HepG2 (cell line): ENCODE measurements at regions not wholly inside any gene's neighbourhood (a gene's known extent, or its start where the extent isn't known, plus 50 kb on each side); places are given as distances from the start of the nearest gene placed in this dataset.

ENCODE experiments used
- DNMT3B ChIP-seq: conservative IDR thresholded peaks from 2 replicates; pipeline ENCODE4 v1.6.1; 2016; ENCODE audit warnings: missing biosample characterization, control low read depth
- ELF4 ChIP-seq: sonication (generic); formaldehyde crosslinking; IDR thresholded peaks from 2 replicates; pipeline ENCODE4 v1.5.0; 2020; ENCODE audit warnings: missing genetic modification reagents, mild to moderate bottlenecking, moderate library complexity, borderline replicate concordance
- GFI1 ChIP-seq: sonication (generic); formaldehyde crosslinking; IDR thresholded peaks from 2 replicates; pipeline ENCODE4 v1.5.0; 2020; ENCODE audit warnings: missing genetic modification reagents, mild to moderate bottlenecking, borderline replicate concordance
- GTF3A ChIP-seq: sonication (generic); formaldehyde crosslinking; conservative IDR thresholded peaks from 2 replicates; pipeline ENCODE4 v1.4.0; 2020; ENCODE audit warnings: mild to moderate bottlenecking, missing genetic modification reagents
- HDAC2 ChIP-seq: sonication (generic); formaldehyde crosslinking; IDR thresholded peaks from 2 replicates; pipeline ENCODE4 v1.4.0; 2020; ENCODE audit warnings: missing genetic modification reagents
- HNRNPK ChIP-seq: fragments of 200-400 bp; formaldehyde crosslinking; IDR thresholded peaks from 2 replicates; pipeline ENCODE4 v1.6.1; 2018; ENCODE audit warnings: low read length, low read depth, moderate library complexity, mild to moderate bottlenecking; ENCODE audit not compliant: poor library complexity, severe bottlenecking
- MLXIP ChIP-seq: sonication (generic); formaldehyde crosslinking; IDR thresholded peaks from 2 replicates; pipeline ENCODE4 v1.9.0; 2021; ENCODE audit warnings: missing genetic modification reagents, borderline replicate concordance
- PPARG ChIP-seq: conservative IDR thresholded peaks from 2 replicates; pipeline ENCODE4 v1.6.1; 2016; ENCODE audit warnings: missing biosample characterization, missing genetic modification reagents
- RBAK ChIP-seq: sonication (generic); formaldehyde crosslinking; IDR thresholded peaks from 2 replicates; pipeline ENCODE4 v1.5.1; 2020; ENCODE audit warnings: mild to moderate bottlenecking, missing genetic modification reagents
- RORA ChIP-seq: sonication (generic); formaldehyde crosslinking; IDR thresholded peaks from 2 replicates; pipeline ENCODE4 v1.5.0; 2020; ENCODE audit warnings: mild to moderate bottlenecking, missing genetic modification reagents, moderate library complexity
- SETDB1 ChIP-seq: sonication (generic); formaldehyde crosslinking; IDR thresholded peaks from 2 replicates; pipeline ENCODE4 v1.5.1; 2020; ENCODE audit warnings: missing genetic modification reagents, mild to moderate bottlenecking, borderline replicate concordance
- SOX6 ChIP-seq, 2 experiments: fragments of 450-650 bp in 1 of 2; sonication (generic) in 1 of 2; formaldehyde crosslinking in 1 of 2; IDR thresholded peaks; 2 replicates each; pipeline versions ENCODE4 v1.4.0 to v1.6.1; 2017 to 2020; ENCODE audit warnings: antibody characterized with exemption in 1 of 2, mild to moderate bottlenecking in 1 of 2, missing genetic modification reagents in 1 of 2
- SRF ChIP-seq: IDR thresholded peaks from 2 replicates; pipeline ENCODE4 v1.6.1; 2011; ENCODE audit warnings: mild to moderate bottlenecking, low read depth, low read length, moderate library complexity
- ZBTB10 ChIP-seq: sonication (generic); formaldehyde crosslinking; IDR thresholded peaks from 2 replicates; pipeline ENCODE4 v1.4.0; 2020; ENCODE audit warnings: missing genetic modification reagents, borderline replicate concordance
- ZKSCAN5 ChIP-seq: sonication (generic); formaldehyde crosslinking; IDR thresholded peaks from 2 replicates; pipeline ENCODE4 v1.5.1; 2020; ENCODE audit warnings: mild to moderate bottlenecking, missing genetic modification reagents
- TF ChIP-seq, protein P1 (sequence below): sonication (generic); formaldehyde crosslinking; IDR thresholded peaks from 2 replicates; pipeline ENCODE4 v1.5.1; 2020; ENCODE audit warnings: mild to moderate bottlenecking, missing genetic modification reagents, borderline replicate concordance
- TF ChIP-seq, protein P2 (sequence below): sonication (generic); formaldehyde crosslinking; IDR thresholded peaks from 2 replicates; pipeline ENCODE4 v1.4.0; 2020; ENCODE audit warnings: mild to moderate bottlenecking, missing genetic modification reagents

GRCh38 chr13:49858178-49858856 lies 65.8 kb upstream of the KPNA3 start (continued):
- TF ChIP-seq, protein P1, sequence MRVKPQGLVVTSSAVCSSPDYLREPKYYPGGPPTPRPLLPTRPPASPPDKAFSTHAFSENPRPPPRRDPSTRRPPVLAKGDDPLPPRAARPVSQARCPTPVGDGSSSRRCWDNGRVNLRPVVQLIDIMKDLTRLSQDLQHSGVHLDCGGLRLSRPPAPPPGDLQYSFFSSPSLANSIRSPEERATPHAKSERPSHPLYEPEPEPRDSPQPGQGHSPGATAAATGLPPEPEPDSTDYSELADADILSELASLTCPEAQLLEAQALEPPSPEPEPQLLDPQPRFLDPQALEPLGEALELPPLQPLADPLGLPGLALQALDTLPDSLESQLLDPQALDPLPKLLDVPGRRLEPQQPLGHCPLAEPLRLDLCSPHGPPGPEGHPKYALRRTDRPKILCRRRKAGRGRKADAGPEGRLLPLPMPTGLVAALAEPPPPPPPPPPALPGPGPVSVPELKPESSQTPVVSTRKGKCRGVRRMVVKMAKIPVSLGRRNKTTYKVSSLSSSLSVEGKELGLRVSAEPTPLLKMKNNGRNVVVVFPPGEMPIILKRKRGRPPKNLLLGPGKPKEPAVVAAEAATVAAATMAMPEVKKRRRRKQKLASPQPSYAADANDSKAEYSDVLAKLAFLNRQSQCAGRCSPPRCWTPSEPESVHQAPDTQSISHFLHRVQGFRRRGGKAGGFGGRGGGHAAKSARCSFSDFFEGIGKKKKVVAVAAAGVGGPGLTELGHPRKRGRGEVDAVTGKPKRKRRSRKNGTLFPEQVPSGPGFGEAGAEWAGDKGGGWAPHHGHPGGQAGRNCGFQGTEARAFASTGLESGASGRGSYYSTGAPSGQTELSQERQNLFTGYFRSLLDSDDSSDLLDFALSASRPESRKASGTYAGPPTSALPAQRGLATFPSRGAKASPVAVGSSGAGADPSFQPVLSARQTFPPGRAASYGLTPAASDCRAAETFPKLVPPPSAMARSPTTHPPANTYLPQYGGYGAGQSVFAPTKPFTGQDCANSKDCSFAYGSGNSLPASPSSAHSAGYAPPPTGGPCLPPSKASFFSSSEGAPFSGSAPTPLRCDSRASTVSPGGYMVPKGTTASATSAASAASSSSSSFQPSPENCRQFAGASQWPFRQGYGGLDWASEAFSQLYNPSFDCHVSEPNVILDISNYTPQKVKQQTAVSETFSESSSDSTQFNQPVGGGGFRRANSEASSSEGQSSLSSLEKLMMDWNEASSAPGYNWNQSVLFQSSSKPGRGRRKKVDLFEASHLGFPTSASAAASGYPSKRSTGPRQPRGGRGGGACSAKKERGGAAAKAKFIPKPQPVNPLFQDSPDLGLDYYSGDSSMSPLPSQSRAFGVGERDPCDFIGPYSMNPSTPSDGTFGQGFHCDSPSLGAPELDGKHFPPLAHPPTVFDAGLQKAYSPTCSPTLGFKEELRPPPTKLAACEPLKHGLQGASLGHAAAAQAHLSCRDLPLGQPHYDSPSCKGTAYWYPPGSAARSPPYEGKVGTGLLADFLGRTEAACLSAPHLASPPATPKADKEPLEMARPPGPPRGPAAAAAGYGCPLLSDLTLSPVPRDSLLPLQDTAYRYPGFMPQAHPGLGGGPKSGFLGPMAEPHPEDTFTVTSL (CRISPR knock-in tag): peak; percentile 91; the same call in 1 of the 2 replicates
- no peak for TF ChIP-seq ZBTB10 (CRISPR knock-in tag)
- 0 out of 2 replicates have a peak, but pooled peaks have one; percentile 37 for TF ChIP-seq DNMT3B
- TF ChIP-seq, protein P2, sequence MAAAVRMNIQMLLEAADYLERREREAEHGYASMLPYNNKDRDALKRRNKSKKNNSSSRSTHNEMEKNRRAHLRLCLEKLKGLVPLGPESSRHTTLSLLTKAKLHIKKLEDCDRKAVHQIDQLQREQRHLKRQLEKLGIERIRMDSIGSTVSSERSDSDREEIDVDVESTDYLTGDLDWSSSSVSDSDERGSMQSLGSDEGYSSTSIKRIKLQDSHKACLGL: no peak
- TF ChIP-seq HDAC2: peak; percentile 88
- no peak for TF ChIP-seq SETDB1 (CRISPR knock-in tag)
- TF ChIP-seq SOX6 (IDR thresholded peaks at IDR 0.05): no peak
- TF ChIP-seq SOX6 (CRISPR knock-in tag; IDR thresholded peaks at IDR 0.05): peak; percentile 76
- TF ChIP-seq HNRNPK: no peak
- TF ChIP-seq MLXIP: no peak
- no peak for TF ChIP-seq ELF4
- peak; percentile 74 for TF ChIP-seq PPARG (CRISPR knock-in tag)
- TF ChIP-seq GTF3A (CRISPR knock-in tag): no peak
- TF ChIP-seq GFI1 (CRISPR knock-in tag): peak; percentile 89
- TF ChIP-seq RORA (CRISPR knock-in tag): no peak
- no peak for TF ChIP-seq ZKSCAN5 (CRISPR knock-in tag)
- TF ChIP-seq RBAK (CRISPR knock-in tag): no peak
- no peak for TF ChIP-seq SRF
